ENCODE measurements at regions not wholly inside any gene's neighbourhood (a gene's known extent, or its start where the extent isn't known, plus 50 kb on each side); places are given as distances from the start of the nearest gene placed in this dataset.
A peak's percentile ranks its signal among the peaks of the same experiment; 100 is the strongest.

- POLR2A ChIA-PET = no interaction called here
- CTCF ChIA-PET = no interaction called here
- no peak for DNase-seq (ENCODE audit: extremely low spot score)
- no peak for TF ChIP-seq ELF4 (IDR thresholded peaks at IDR 0.05)
- no peak for TF ChIP-seq FOXA1 (IDR thresholded peaks at IDR 0.05)
- TF ChIP-seq LEF1 (IDR thresholded peaks at IDR 0.05; ENCODE audit: borderline replicate concordance) = no peak
- no peak for TF ChIP-seq ARNT (IDR thresholded peaks at IDR 0.05)
- TF ChIP-seq FOXK2 (IDR thresholded peaks at IDR 0.05) = no peak
- no peak for TF ChIP-seq TARDBP (IDR thresholded peaks at IDR 0.05)
- TF ChIP-seq FOXM1 (IDR thresholded peaks at IDR 0.05; ENCODE audit: borderline replicate concordance) = no peak
- no peak for TF ChIP-seq HDGF (IDR thresholded peaks at IDR 0.05; ENCODE audit: borderline replicate concordance)
- TF ChIP-seq ZNF384 (IDR thresholded peaks at IDR 0.05) = no peak
- no peak for TF ChIP-seq CTBP1 (IDR thresholded peaks at IDR 0.05; ENCODE audit: borderline replicate concordance)
- no peak for TF ChIP-seq L3MBTL2 (conservative IDR thresholded peaks at IDR 0.05)
- no peak for TF ChIP-seq PKNOX1 (IDR thresholded peaks at IDR 0.05)
- TF ChIP-seq SP1 (IDR thresholded peaks at IDR 0.05) = no peak
- TF ChIP-seq SUZ12 (IDR thresholded peaks at IDR 0.05) = no peak
Measured at GRCh38 chr6:43987838-43988439, 139.3 kb downstream of the MRPL14 start.

- TF ChIP-seq L3MBTL2 (conservative IDR thresholded peaks at IDR 0.05) (no peak), SP1 (IDR thresholded peaks at IDR 0.05) (no peak), ELF4 (IDR thresholded peaks at IDR 0.05) (no peak)
- POLR2A ChIA-PET = no interaction called here
- no peak for DNase-seq (ENCODE audit: extremely low spot score)
- CTCF ChIA-PET = interaction anchor here (1.0 kb wide), 2 partner anchors 212 to 223 kb away, joined by 3 to 4 read pairs; no protein-coding TSS in a partner anchor
Measured at GRCh38 chr6:43986177-43986825, 141.0 kb downstream of the MRPL14 start.

GRCh38 chr6:43985329-43985728 lies 141.9 kb downstream of the MRPL14 start:
- CTCF ChIA-PET = interaction anchor here (1.0 to 1.3 kb wide), 2 partner anchors 14 to 94 kb away, joined by 4 to 5 read pairs; no protein-coding TSS in a partner anchor
- DNase-seq (ENCODE audit: extremely low spot score) = no peak
- POLR2A ChIA-PET = no interaction called here
- TF ChIP-seq TARDBP (IDR thresholded peaks at IDR 0.05) = no peak
- TF ChIP-seq CTBP1 (IDR thresholded peaks at IDR 0.05; ENCODE audit: borderline replicate concordance) = no peak
- no peak for TF ChIP-seq L3MBTL2 (conservative IDR thresholded peaks at IDR 0.05)
- no peak for TF ChIP-seq ELF4 (IDR thresholded peaks at IDR 0.05)
- TF ChIP-seq SP1 (IDR thresholded peaks at IDR 0.05) = no peak
- TF ChIP-seq PKNOX1 (IDR thresholded peaks at IDR 0.05) = no peak
- no peak for TF ChIP-seq LEF1 (IDR thresholded peaks at IDR 0.05; ENCODE audit: borderline replicate concordance)
- no peak for TF ChIP-seq BHLHE40 (IDR thresholded peaks at IDR 0.05; ENCODE audit: borderline replicate concordance)
- no peak for TF ChIP-seq NFRKB (IDR thresholded peaks at IDR 0.05)
- TF ChIP-seq FOXM1 (IDR thresholded peaks at IDR 0.05; ENCODE audit: borderline replicate concordance) = no peak
- no peak for TF ChIP-seq ARNT (IDR thresholded peaks at IDR 0.05)
- TF ChIP-seq HDGF (IDR thresholded peaks at IDR 0.05; ENCODE audit: borderline replicate concordance) = no peak
- TF ChIP-seq ZNF384 (IDR thresholded peaks at IDR 0.05) = no peak
- no peak for TF ChIP-seq FOXK2 (IDR thresholded peaks at IDR 0.05)
- no peak for TF ChIP-seq SUZ12 (IDR thresholded peaks at IDR 0.05)
- no peak for TF ChIP-seq FOXA1 (IDR thresholded peaks at IDR 0.05)

- no peak for TF ChIP-seq SUZ12 (IDR thresholded peaks at IDR 0.05)
- TF ChIP-seq ELF4 (IDR thresholded peaks at IDR 0.05) = no peak
- no peak for TF ChIP-seq L3MBTL2 (conservative IDR thresholded peaks at IDR 0.05)
- TF ChIP-seq BHLHE40 (IDR thresholded peaks at IDR 0.05; ENCODE audit: borderline replicate concordance) = no peak
- ChIA-PET CTCF (interaction anchor here (1.0 to 1.3 kb wide), 2 partner anchors 13 to 94 kb away, joined by 4 to 5 read pairs; no protein-coding TSS in a partner anchor), POLR2A (no interaction called here)
- peak; percentile 36 for DNase-seq (ENCODE audit: extremely low spot score)
Measured at GRCh38 chr6:43984442-43985321, 142.6 kb downstream of the MRPL14 start.

GRCh38 chr6:43983632-43984031 lies 143.6 kb downstream of the MRPL14 start:
- TF ChIP-seq BHLHE40 (IDR thresholded peaks at IDR 0.05; ENCODE audit: borderline replicate concordance) (no peak), HDGF (IDR thresholded peaks at IDR 0.05; ENCODE audit: borderline replicate concordance) (no peak), ARNT (IDR thresholded peaks at IDR 0.05) (no peak), FOXK2 (IDR thresholded peaks at IDR 0.05) (no peak), FOXA1 (IDR thresholded peaks at IDR 0.05) (no peak), NFRKB (IDR thresholded peaks at IDR 0.05) (no peak), CTBP1 (IDR thresholded peaks at IDR 0.05; ENCODE audit: borderline replicate concordance) (no peak), TARDBP (IDR thresholded peaks at IDR 0.05) (no peak)
- no peak for DNase-seq (ENCODE audit: extremely low spot score)
- CTCF ChIA-PET = interaction anchor here (0.8 kb wide), 1 partner anchor 79 kb away, joined by 3 read pairs; no protein-coding TSS in a partner anchor
- POLR2A ChIA-PET = no interaction called here

GRCh38 chr6:43983191-43983590 lies 144.1 kb downstream of the MRPL14 start:
- no peak for TF ChIP-seq FOXK2 (IDR thresholded peaks at IDR 0.05)
- TF ChIP-seq ARNT (IDR thresholded peaks at IDR 0.05) = no peak
- CTCF ChIA-PET = interaction anchor here (0.8 kb wide), 1 partner anchor 79 kb away, joined by 3 read pairs; no protein-coding TSS in a partner anchor
- POLR2A ChIA-PET = no interaction called here
- DNase-seq (ENCODE audit: extremely low spot score) = no peak
